Astrocyte (in vitro differentiated cells and primary cell): ENCODE measurements at regions not wholly inside any gene's neighbourhood (a gene's known extent, or its start where the extent isn't known, plus 50 kb on each side); places are given as distances from the start of the nearest gene placed in this dataset.

Source experiments
- CTCF ChIP-seq: IDR thresholded peaks from 2 replicates; pipeline ENCODE4 v1.5.1; 2011; ENCODE audit warnings: low read depth, mild to moderate bottlenecking, inconsistent platforms, low read length, moderate library complexity; ENCODE audit not compliant: insufficient read depth
- EZH2 ChIP-seq: IDR thresholded peaks from 2 replicates; pipeline ENCODE4 v1.6.1; 2012; ENCODE audit warnings: mild to moderate bottlenecking, low read length, inconsistent platforms; ENCODE audit not compliant: insufficient read depth

DNA sequence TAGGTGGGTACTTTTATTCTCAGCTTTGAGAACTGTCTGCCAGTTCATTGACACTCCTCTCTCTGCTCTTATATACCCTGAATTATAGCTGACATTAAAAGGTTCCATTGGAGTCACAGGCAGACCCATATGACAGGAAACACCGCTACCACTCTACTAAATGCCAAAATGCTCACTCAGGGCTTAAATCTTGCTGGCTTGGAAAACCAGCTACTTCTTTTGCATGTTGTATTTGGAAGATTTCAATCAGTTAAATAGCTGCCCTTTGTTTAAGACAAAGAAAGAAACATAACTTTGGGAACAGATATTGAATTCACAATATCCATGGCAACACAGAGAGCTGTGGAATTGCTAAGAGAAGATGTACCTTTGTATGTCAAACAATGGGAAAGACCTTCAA is 876.5 kb downstream of the USP25 start:
- no peak for TF ChIP-seq CTCF
- TF ChIP-seq EZH2, result no peak
